ENCODE measurements at regions not wholly inside any gene's neighbourhood (a gene's known extent, or its start where the extent isn't known, plus 50 kb on each side); places are given as distances from the start of the nearest gene placed in this dataset.

DNA sequence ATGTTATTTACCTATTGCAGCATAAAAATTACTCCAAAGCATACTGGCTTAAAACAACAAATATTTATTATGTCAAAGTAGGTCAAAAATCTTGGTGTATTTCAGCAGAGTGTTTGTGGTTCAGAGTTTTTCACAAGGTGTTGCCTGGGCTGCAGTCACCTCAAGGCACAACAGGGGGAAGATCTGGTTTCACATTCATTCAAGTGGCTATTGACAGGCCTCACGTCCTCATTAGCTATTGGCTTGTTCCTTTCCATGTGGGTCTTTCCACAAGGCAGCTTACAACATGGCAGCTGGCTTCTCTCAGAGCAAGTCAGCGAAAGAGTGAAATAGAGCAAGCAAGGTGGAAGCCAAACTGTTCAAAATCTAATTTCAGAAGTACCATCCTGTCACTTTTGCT lies 602.9 kb downstream of the OLFM4 start:
- TF ChIP-seq, protein P1, sequence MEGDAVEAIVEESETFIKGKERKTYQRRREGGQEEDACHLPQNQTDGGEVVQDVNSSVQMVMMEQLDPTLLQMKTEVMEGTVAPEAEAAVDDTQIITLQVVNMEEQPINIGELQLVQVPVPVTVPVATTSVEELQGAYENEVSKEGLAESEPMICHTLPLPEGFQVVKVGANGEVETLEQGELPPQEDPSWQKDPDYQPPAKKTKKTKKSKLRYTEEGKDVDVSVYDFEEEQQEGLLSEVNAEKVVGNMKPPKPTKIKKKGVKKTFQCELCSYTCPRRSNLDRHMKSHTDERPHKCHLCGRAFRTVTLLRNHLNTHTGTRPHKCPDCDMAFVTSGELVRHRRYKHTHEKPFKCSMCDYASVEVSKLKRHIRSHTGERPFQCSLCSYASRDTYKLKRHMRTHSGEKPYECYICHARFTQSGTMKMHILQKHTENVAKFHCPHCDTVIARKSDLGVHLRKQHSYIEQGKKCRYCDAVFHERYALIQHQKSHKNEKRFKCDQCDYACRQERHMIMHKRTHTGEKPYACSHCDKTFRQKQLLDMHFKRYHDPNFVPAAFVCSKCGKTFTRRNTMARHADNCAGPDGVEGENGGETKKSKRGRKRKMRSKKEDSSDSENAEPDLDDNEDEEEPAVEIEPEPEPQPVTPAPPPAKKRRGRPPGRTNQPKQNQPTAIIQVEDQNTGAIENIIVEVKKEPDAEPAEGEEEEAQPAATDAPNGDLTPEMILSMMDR (IDR thresholded peaks at IDR 0.05), result no peak
- no peak for TF ChIP-seq POLR2A (IDR thresholded peaks at IDR 0.05)

All from ovary (tissue), 3 donors.